ENCODE measurements at regions not wholly inside any gene's neighbourhood (a gene's known extent, or its start where the extent isn't known, plus 50 kb on each side); places are given as distances from the start of the nearest gene placed in this dataset.

GRCh38 chr17:13869331-13869940 lies 199.9 kb upstream of the COX10 start:
- TF ChIP-seq, protein P1, sequence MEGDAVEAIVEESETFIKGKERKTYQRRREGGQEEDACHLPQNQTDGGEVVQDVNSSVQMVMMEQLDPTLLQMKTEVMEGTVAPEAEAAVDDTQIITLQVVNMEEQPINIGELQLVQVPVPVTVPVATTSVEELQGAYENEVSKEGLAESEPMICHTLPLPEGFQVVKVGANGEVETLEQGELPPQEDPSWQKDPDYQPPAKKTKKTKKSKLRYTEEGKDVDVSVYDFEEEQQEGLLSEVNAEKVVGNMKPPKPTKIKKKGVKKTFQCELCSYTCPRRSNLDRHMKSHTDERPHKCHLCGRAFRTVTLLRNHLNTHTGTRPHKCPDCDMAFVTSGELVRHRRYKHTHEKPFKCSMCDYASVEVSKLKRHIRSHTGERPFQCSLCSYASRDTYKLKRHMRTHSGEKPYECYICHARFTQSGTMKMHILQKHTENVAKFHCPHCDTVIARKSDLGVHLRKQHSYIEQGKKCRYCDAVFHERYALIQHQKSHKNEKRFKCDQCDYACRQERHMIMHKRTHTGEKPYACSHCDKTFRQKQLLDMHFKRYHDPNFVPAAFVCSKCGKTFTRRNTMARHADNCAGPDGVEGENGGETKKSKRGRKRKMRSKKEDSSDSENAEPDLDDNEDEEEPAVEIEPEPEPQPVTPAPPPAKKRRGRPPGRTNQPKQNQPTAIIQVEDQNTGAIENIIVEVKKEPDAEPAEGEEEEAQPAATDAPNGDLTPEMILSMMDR (IDR thresholded peaks at IDR 0.05; ENCODE audit: insufficient read depth, low read depth, low read length), result no peak
- no peak for TF ChIP-seq EZH2 (IDR thresholded peaks at IDR 0.05; ENCODE audit: insufficient read depth, low read length)
